Right renal cortex interstitium (tissue), 3 donors: ENCODE measurements at regions not wholly inside any gene's neighbourhood (a gene's known extent, or its start where the extent isn't known, plus 50 kb on each side); places are given as distances from the start of the nearest gene placed in this dataset.
"Not testable (repeated sequence)": the region's sequence is repeated elsewhere in the genome, so short reads cannot be mapped to it uniquely, and the experiment has no call there.

ENCODE experiments used
- DNase-seq, 3 donors: peaks; one replicate each; pipeline ENCODE4 v3.0.0-alpha.2; 2013; ENCODE audit warnings: low read depth in 3 of 3, low spot score in 2 of 3

GRCh38 chr5:8693341-8693844 lies 824.4 kb downstream of the MTRR start:
- no peak for DNase-seq

- DNase-seq = no peak
These were observed 825.6 kb downstream of the MTRR start for GRCh38 chr5:8694545-8694944.

- DNase-seq = no peak
These were observed 827.2 kb downstream of the MTRR start for GRCh38 chr5:8695902-8696845.

GRCh38 chr5:8700222-8700621 lies 831.3 kb downstream of the MTRR start:
- DNase-seq = no peak

- DNase-seq = no peak
These were observed 831.7 kb downstream of the MTRR start for GRCh38 chr5:8700671-8701070.

- DNase-seq = no peak
These were observed 832.3 kb downstream of the MTRR start for GRCh38 chr5:8701251-8701650.

GRCh38 chr5:8710426-8710930 lies 835.4 kb downstream of the SEMA5A start:
- DNase-seq = no peak

- DNase-seq = no peak
These were observed 831.7 kb downstream of the SEMA5A start for GRCh38 chr5:8714198-8714597.

GRCh38 chr5:8714861-8715260 lies 831.0 kb downstream of the SEMA5A start:
- DNase-seq = no peak

GRCh38 chr5:8719796-8720195 lies 826.1 kb downstream of the SEMA5A start:
- no peak for DNase-seq

GRCh38 chr5:8720506-8720905 lies 825.4 kb downstream of the SEMA5A start:
- DNase-seq = no peak

- no peak for DNase-seq
These were observed 824.3 kb downstream of the SEMA5A start for GRCh38 chr5:8721536-8721935.

- DNase-seq = no peak
These were observed 819.4 kb downstream of the SEMA5A start for GRCh38 chr5:8726383-8727036.

GRCh38 chr5:8727396-8727795 lies 818.5 kb downstream of the SEMA5A start:
- DNase-seq = no peak

- no peak for DNase-seq
These were observed 816.4 kb downstream of the SEMA5A start for GRCh38 chr5:8729437-8729836.

- no peak for DNase-seq
These were observed 815.7 kb downstream of the SEMA5A start for GRCh38 chr5:8730194-8730593.

- DNase-seq = not testable (repeated sequence)
These were observed 814.8 kb downstream of the SEMA5A start for GRCh38 chr5:8731110-8731509.

GRCh38 chr5:8740595-8740994 lies 805.3 kb downstream of the SEMA5A start:
- no peak for DNase-seq

GRCh38 chr5:8749556-8749955 lies 796.3 kb downstream of the SEMA5A start:
- no peak for DNase-seq

- no peak for DNase-seq
These were observed 795.8 kb downstream of the SEMA5A start for GRCh38 chr5:8750100-8750499.

GRCh38 chr5:8751971-8752370 lies 793.9 kb downstream of the SEMA5A start:
- DNase-seq = no peak

- no peak for DNase-seq
These were observed 793.3 kb downstream of the SEMA5A start for GRCh38 chr5:8752595-8752994.
